ENCODE measurements at regions not wholly inside any gene's neighbourhood (a gene's known extent, or its start where the extent isn't known, plus 50 kb on each side); places are given as distances from the start of the nearest gene placed in this dataset.
"Not testable (repeated sequence)": the region's sequence is repeated elsewhere in the genome, so short reads cannot be mapped to it uniquely, and the experiment has no call there.

GRCh38 chr5:98535901-98536300, 237.6 kb upstream of the RGMB start:
- Histone ChIP-seq H4K20me1 (ENCODE audit: insufficient read depth, low read length) (no peaks in the 10 kb centered on the region), H2AFZ (ENCODE audit: low read length) (no peak overlapping the region), H3K27ac (ENCODE audit: low read depth, low read length, poor library complexity, severe bottlenecking) (no peak overlapping the region), H3K9ac (ENCODE audit: low read length) (no peak overlapping the region), H3K4me3 (ENCODE audit: low read depth, low read length, poor library complexity, severe bottlenecking) (no peak overlapping the region), H3K4me2 (ENCODE audit: low read length) (no peak overlapping the region), H3K9me3 (ENCODE audit: low read length) (no peaks in the 10 kb centered on the region), H3K79me2 (ENCODE audit: insufficient read depth, low read length) (no peaks in the 10 kb centered on the region), H3K27me3 (ENCODE audit: insufficient read depth, low read length) (no peaks in the 10 kb centered on the region), H3F3A (ENCODE audit: insufficient read depth, low read length) (no peaks in the 10 kb centered on the region), H3K36me3 (ENCODE audit: insufficient read depth, low read length) (no peaks in the 10 kb centered on the region), H3K4me1 (ENCODE audit: insufficient read depth, low read length, severe bottlenecking) (no peaks in the 10 kb centered on the region), H3K9me2 (ENCODE audit: low read depth, low read length) (no peaks in the 10 kb centered on the region)
- TF ChIP-seq CTCF (IDR thresholded peaks at IDR 0.05; ENCODE audit: low read length) (no peak), EZH2 (IDR thresholded peaks at IDR 0.05; ENCODE audit: borderline replicate concordance, low read length) (no peak)

- no peak for TF ChIP-seq CTCF (IDR thresholded peaks at IDR 0.05; ENCODE audit: low read length)
- no peak for TF ChIP-seq EZH2 (IDR thresholded peaks at IDR 0.05; ENCODE audit: borderline replicate concordance, low read length)
- Histone ChIP-seq H3K79me2 (ENCODE audit: insufficient read depth, low read length) (no peaks in the 10 kb centered on the region), H3K4me1 (ENCODE audit: insufficient read depth, low read length, severe bottlenecking) (no peaks in the 10 kb centered on the region), H4K20me1 (ENCODE audit: insufficient read depth, low read length) (no peaks in the 10 kb centered on the region), H3K9me3 (ENCODE audit: low read length) (no peaks in the 10 kb centered on the region), H2AFZ (ENCODE audit: low read length) (no peak overlapping the region), H3K27ac (ENCODE audit: low read depth, low read length, poor library complexity, severe bottlenecking) (no peak overlapping the region), H3K9ac (ENCODE audit: low read length) (no peak overlapping the region), H3K4me3 (ENCODE audit: low read depth, low read length, poor library complexity, severe bottlenecking) (no peak overlapping the region), H3F3A (ENCODE audit: insufficient read depth, low read length) (no peaks in the 10 kb centered on the region), H3K27me3 (ENCODE audit: insufficient read depth, low read length) (no peaks in the 10 kb centered on the region), H3K4me2 (ENCODE audit: low read length) (no peak overlapping the region), H3K9me2 (ENCODE audit: low read depth, low read length) (no peaks in the 10 kb centered on the region), H3K36me3 (ENCODE audit: insufficient read depth, low read length) (no peaks in the 10 kb centered on the region)
Measured at GRCh38 chr5:98540056-98540455, 233.4 kb upstream of the RGMB start.

GRCh38 chr5:98541641-98542040, 231.8 kb upstream of the RGMB start:
- Histone ChIP-seq H3K9ac (ENCODE audit: low read length) (no peak overlapping the region), H3K4me3 (ENCODE audit: low read depth, low read length, poor library complexity, severe bottlenecking) (no peak overlapping the region), H3K9me3 (ENCODE audit: low read length) (no peaks in the 10 kb centered on the region), H3F3A (ENCODE audit: insufficient read depth, low read length) (no peaks in the 10 kb centered on the region), H2AFZ (ENCODE audit: low read length) (no peak overlapping the region), H3K4me2 (ENCODE audit: low read length) (no peak overlapping the region), H3K27ac (ENCODE audit: low read depth, low read length, poor library complexity, severe bottlenecking) (no peak overlapping the region), H4K20me1 (ENCODE audit: insufficient read depth, low read length) (no peaks in the 10 kb centered on the region), H3K79me2 (ENCODE audit: insufficient read depth, low read length) (no peaks in the 10 kb centered on the region), H3K27me3 (ENCODE audit: insufficient read depth, low read length) (no peaks in the 10 kb centered on the region), H3K9me2 (ENCODE audit: low read depth, low read length) (no peaks in the 10 kb centered on the region), H3K4me1 (ENCODE audit: insufficient read depth, low read length, severe bottlenecking) (no peaks in the 10 kb centered on the region), H3K36me3 (ENCODE audit: insufficient read depth, low read length) (no peaks in the 10 kb centered on the region)
- TF ChIP-seq EZH2 (IDR thresholded peaks at IDR 0.05; ENCODE audit: borderline replicate concordance, low read length) = no peak

- Histone ChIP-seq H2AFZ (ENCODE audit: low read length) (no peak overlapping the region), H3K36me3 (ENCODE audit: insufficient read depth, low read length) (no peaks in the 10 kb centered on the region), H4K20me1 (ENCODE audit: insufficient read depth, low read length) (no peaks in the 10 kb centered on the region), H3K9me2 (ENCODE audit: low read depth, low read length) (no peaks in the 10 kb centered on the region), H3K9ac (ENCODE audit: low read length) (no peak overlapping the region), H3K9me3 (ENCODE audit: low read length) (no peaks in the 10 kb centered on the region), H3K4me3 (ENCODE audit: low read depth, low read length, poor library complexity, severe bottlenecking) (no peak overlapping the region), H3K4me1 (ENCODE audit: insufficient read depth, low read length, severe bottlenecking) (no peaks in the 10 kb centered on the region), H3F3A (ENCODE audit: insufficient read depth, low read length) (no peaks in the 10 kb centered on the region), H3K79me2 (ENCODE audit: insufficient read depth, low read length) (no peaks in the 10 kb centered on the region), H3K27me3 (ENCODE audit: insufficient read depth, low read length) (no peaks in the 10 kb centered on the region), H3K27ac (ENCODE audit: low read depth, low read length, poor library complexity, severe bottlenecking) (no peak overlapping the region), H3K4me2 (ENCODE audit: low read length) (no peak overlapping the region)
- TF ChIP-seq CTCF (IDR thresholded peaks at IDR 0.05; ENCODE audit: low read length) (no peak), EZH2 (IDR thresholded peaks at IDR 0.05; ENCODE audit: borderline replicate concordance, low read length) (no peak)
Measured at GRCh38 chr5:98543490-98543889, 230.0 kb upstream of the RGMB start.

- H3F3A ChIP-seq (ENCODE audit: insufficient read depth, low read length); H3K36me3 ChIP-seq (ENCODE audit: insufficient read depth, low read length); H3K9me3 ChIP-seq (ENCODE audit: low read length); H3K4me3 ChIP-seq (ENCODE audit: low read depth, low read length, poor library complexity, severe bottlenecking); H3K27ac ChIP-seq (ENCODE audit: low read depth, low read length, poor library complexity, severe bottlenecking); H3K27me3 ChIP-seq (ENCODE audit: insufficient read depth, low read length); H3K79me2 ChIP-seq (ENCODE audit: insufficient read depth, low read length); H3K4me1 ChIP-seq (ENCODE audit: insufficient read depth, low read length, severe bottlenecking); H3K9me2 ChIP-seq (ENCODE audit: low read depth, low read length); H3K4me2 ChIP-seq (ENCODE audit: low read length); H3K9ac ChIP-seq (ENCODE audit: low read length); H4K20me1 ChIP-seq (ENCODE audit: insufficient read depth, low read length); H2AFZ ChIP-seq (ENCODE audit: low read length): not testable (repeated sequence)
Measured at GRCh38 chr5:98546924-98547323, 226.5 kb upstream of the RGMB start.

Measured in OCI-LY1 (cell line).